ENCODE measurements at regions not wholly inside any gene's neighbourhood (a gene's known extent, or its start where the extent isn't known, plus 50 kb on each side); places are given as distances from the start of the nearest gene placed in this dataset.

DNA sequence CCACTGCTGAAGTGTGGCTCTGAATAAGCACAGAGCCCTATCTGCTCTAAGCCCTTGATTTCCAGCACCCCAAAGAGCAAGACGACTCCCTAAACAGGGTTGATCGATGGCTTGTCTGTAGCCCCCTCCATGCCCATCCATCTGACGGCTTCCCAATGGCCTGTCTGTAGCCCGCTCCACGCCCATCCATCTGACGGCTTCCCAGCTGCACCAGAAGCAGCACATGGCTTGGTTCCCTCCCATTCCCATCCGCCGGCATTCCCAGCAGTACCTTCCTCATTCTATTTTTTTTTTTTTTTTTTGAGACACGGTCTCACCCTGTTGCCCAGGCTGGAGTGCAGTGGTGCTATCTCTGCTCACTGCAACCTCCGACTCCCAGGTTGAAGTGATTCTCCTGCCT is 64.5 kb downstream of the RBFOX3 start:
- no peak for DNase-seq
- Histone ChIP-seq H3K4me1 (ENCODE audit: control insufficient read depth in 2 of 2, insufficient read depth in 2 of 2, low read length in 2 of 2) (no peaks in the 10 kb centered on the region), H3K27ac (ENCODE audit: low read depth, low read length) (no peak overlapping the region), H3K9me3 (ENCODE audit: control insufficient read depth in 2 of 3, low read length in 3 of 3) (no peaks in the 10 kb centered on the region), H3K4me3 (ENCODE audit: low read length) (no peak overlapping the region), H3K36me3 (ENCODE audit: control insufficient read depth in 2 of 3, insufficient read depth in 3 of 3, low read length in 3 of 3) (no peaks in the 10 kb centered on the region), H3K27me3 (ENCODE audit: control insufficient read depth in 2 of 2, insufficient read depth in 2 of 2, low read length in 2 of 2) (no peaks in the 10 kb centered on the region)
- intact Hi-C loops (cut with micrococcal nuclease) = no loop called here
- Mint-ChIP-seq H3K4me3 (no peak overlapping the region), H3K27ac (no peak overlapping the region), H3K4me1 (no peaks in the 10 kb centered on the region), H3K27me3 (peaks cover 0 to 21% (median 6%) of the 10 kb centered on the region in 5 donors), H3K9me3 (peaks cover 0 to 6% (median 0%) of the 10 kb centered on the region in 11 donors), H3K36me3 (no peaks in the 10 kb centered on the region)
- ChIA-PET CTCF (no interaction called here), POLR2A (no interaction called here)
- ATAC-seq = no peak

DNA sequence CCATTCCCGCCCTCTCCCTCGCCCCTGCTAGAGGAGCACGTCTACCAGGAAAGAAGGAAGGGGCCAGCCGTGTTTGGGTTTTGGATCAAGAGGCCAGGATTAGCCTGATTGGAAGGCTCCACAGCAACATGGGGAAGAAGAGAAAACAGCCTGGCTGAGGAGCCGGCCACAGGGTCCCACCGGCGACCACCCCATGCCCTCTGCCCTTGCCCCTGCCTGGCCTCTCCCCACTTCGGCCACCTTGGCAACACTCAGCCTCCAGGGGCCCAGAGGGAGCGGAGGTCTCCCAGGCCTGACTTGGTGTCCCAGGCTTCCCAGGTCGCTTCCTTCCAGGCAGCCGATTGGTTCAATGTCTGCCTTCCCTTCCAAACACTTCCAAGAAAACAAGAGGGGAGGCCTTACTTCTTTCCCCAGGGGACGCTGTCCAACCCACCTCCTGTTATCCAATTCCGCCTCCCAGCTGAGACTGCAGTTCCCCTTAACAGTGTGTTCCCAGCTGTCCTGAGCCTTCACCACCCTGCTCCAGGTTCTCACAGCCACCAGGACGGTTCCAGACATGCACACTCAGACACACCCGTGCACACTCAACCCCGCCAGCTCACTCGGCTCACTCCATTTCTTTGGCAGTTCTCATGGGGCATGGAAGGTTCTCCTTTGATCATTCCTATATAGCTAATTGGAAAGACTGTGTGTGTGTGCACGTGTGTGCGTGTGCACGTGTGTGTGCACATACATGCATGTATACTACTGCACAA is 65.4 kb downstream of the RBFOX3 start:
- DNase-seq = no peak
- H3K36me3 ChIP-seq (ENCODE audit: control insufficient read depth in 2 of 3, insufficient read depth in 3 of 3, low read length in 3 of 3) = no peaks in the 10 kb centered on the region
- H3K27me3 ChIP-seq (ENCODE audit: control insufficient read depth in 2 of 2, insufficient read depth in 2 of 2, low read length in 2 of 2) = no peaks in the 10 kb centered on the region
- peaks cover 0 to 21% (median 6%) of the 10 kb centered on the region in 5 donors for H3K27me3 Mint-ChIP-seq
- no peaks in the 10 kb centered on the region for H3K4me1 Mint-ChIP-seq
- ChIA-PET CTCF (no interaction called here), POLR2A (no interaction called here)
- H3K27ac ChIP-seq (ENCODE audit: low read depth, low read length) = no peak overlapping the region
- no peak overlapping the region for H3K4me3 Mint-ChIP-seq
- intact Hi-C loops (cut with micrococcal nuclease) = no loop called here
- no peak overlapping the region for H3K27ac Mint-ChIP-seq
- no peak overlapping the region for H3K4me3 ChIP-seq (ENCODE audit: low read length)
- H3K4me1 ChIP-seq (ENCODE audit: control insufficient read depth in 2 of 2, insufficient read depth in 2 of 2, low read length in 2 of 2) = no peaks in the 10 kb centered on the region
- no peaks in the 10 kb centered on the region for H3K9me3 ChIP-seq (ENCODE audit: control insufficient read depth in 2 of 3, low read length in 3 of 3)
- H3K36me3 Mint-ChIP-seq = no peaks in the 10 kb centered on the region
- ATAC-seq = no peak
- peaks cover 0 to 5% (median 0%) of the 10 kb centered on the region in 11 donors for H3K9me3 Mint-ChIP-seq

DNA sequence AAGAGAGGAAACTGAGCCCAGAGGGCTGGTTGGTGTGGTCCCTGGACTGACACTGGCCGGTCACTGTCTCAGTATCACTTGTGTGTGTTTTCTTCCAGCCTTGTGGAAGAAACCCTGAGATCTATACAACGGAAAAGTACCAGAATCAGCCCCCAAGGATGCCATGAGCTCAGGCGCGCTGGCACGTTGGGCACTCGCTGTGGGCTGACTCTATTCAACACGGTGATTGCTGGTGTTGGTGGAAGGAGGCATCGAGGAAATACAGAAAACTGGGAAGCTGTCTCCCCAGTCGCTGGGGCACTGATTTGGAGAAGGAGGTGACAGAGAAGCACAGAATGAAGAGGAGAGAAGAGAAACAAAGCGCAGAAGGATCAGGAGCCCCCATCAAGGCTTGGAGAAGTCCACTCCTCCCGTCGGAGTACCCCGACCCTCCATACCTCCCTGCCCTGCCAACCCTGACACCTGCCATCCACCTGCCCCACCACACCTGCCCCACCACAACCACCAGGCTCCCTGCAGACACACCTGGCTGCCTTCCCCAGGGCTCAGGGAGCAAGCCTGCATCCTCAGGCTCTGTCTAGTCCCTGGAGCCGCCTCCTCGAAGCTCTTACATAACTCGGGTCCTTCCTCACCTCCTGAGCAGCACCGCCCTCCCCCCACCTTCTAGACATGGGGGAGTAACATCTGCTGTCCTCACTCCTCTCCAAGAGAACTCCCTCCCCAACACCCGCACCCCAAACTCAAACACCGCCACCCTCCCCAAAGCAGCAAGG is 66.5 kb downstream of the RBFOX3 start:
- Mint-ChIP-seq H3K9me3 (peaks cover 0 to 4% (median 0%) of the 10 kb centered on the region in 11 donors), H3K27ac (no peak overlapping the region), H3K27me3 (peaks cover 0 to 21% (median 6%) of the 10 kb centered on the region in 5 donors), H3K4me3 (no peak overlapping the region), H3K36me3 (no peaks in the 10 kb centered on the region), H3K4me1 (no peaks in the 10 kb centered on the region)
- no peak for DNase-seq
- ChIA-PET CTCF (no interaction called here), POLR2A (no interaction called here)
- Histone ChIP-seq H3K36me3 (ENCODE audit: control insufficient read depth in 2 of 3, insufficient read depth in 3 of 3, low read length in 3 of 3) (no peaks in the 10 kb centered on the region), H3K27ac (ENCODE audit: low read depth, low read length) (no peak overlapping the region), H3K9me3 (ENCODE audit: control insufficient read depth in 2 of 3, low read length in 3 of 3) (no peaks in the 10 kb centered on the region), H3K4me3 (ENCODE audit: low read length) (no peak overlapping the region), H3K27me3 (ENCODE audit: control insufficient read depth in 2 of 2, insufficient read depth in 2 of 2, low read length in 2 of 2) (no peaks in the 10 kb centered on the region), H3K4me1 (ENCODE audit: control insufficient read depth in 2 of 2, insufficient read depth in 2 of 2, low read length in 2 of 2) (no peaks in the 10 kb centered on the region)
- no peak for ATAC-seq
- intact Hi-C loops (cut with micrococcal nuclease) = no loop called here

DNA sequence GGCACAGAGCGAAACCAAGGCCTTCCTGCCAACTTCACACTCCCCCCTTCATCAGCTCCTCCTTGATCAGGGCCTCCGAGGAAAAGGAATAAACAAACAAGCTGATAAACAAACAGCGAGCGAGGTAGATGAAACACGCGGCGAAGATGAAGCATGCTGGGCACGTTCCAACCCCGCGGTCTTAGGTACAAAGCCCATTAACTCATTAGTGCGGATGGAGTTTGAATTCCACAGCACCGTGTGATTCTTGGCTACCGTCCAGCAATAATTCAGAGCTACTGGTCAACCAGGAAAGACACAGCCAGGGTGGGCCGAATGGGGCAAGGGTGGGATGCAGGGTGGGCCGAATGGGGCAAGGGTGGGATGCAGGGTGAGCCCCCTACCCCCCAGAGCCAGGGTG is 67.3 kb downstream of the RBFOX3 start:
- H3K9me3 Mint-ChIP-seq = peaks cover 0 to 2% (median 0%) of the 10 kb centered on the region in 11 donors
- no peaks in the 10 kb centered on the region for H3K36me3 Mint-ChIP-seq
- no peak for DNase-seq
- H3K36me3 ChIP-seq (ENCODE audit: control insufficient read depth in 2 of 3, insufficient read depth in 3 of 3, low read length in 3 of 3) = no peaks in the 10 kb centered on the region
- intact Hi-C loops (cut with micrococcal nuclease) = no loop called here
- H3K4me1 Mint-ChIP-seq = no peaks in the 10 kb centered on the region
- H3K4me3 ChIP-seq (ENCODE audit: low read length) = no peak overlapping the region
- no peak overlapping the region for H3K27ac ChIP-seq (ENCODE audit: low read depth, low read length)
- CTCF ChIA-PET = no interaction called here
- ATAC-seq = no peak
- H3K27me3 Mint-ChIP-seq = peaks cover 0 to 21% (median 6%) of the 10 kb centered on the region in 5 donors
- POLR2A ChIA-PET = no interaction called here
- H3K27me3 ChIP-seq (ENCODE audit: control insufficient read depth in 2 of 2, insufficient read depth in 2 of 2, low read length in 2 of 2) = no peaks in the 10 kb centered on the region
- H3K4me3 Mint-ChIP-seq = no peak overlapping the region
- H3K27ac Mint-ChIP-seq = no peak overlapping the region
- no peaks in the 10 kb centered on the region for H3K9me3 ChIP-seq (ENCODE audit: control insufficient read depth in 2 of 3, low read length in 3 of 3)
- no peaks in the 10 kb centered on the region for H3K4me1 ChIP-seq (ENCODE audit: control insufficient read depth in 2 of 2, insufficient read depth in 2 of 2, low read length in 2 of 2)

DNA sequence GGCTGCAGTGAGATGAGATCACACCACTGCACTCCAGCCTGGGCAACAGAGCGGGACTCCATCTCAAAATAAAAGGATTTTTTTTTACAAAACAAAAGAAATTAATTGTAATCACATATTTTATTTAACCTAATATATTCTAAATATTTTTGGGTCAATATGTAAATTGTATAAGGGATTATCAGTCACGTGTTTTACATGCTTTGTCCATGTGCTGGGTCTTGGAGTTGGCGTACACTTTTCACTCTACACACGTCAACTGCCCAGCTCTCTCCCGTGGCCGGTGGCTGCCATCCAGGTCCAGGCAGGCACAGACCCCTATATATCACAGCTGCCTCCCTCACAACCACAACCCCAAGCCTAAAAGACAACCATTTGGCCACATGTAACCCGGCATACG is 68.1 kb downstream of the RBFOX3 start:
- Histone ChIP-seq H3K27me3 (ENCODE audit: control insufficient read depth in 2 of 2, insufficient read depth in 2 of 2, low read length in 2 of 2) (no peaks in the 10 kb centered on the region), H3K27ac (ENCODE audit: low read depth, low read length) (no peak overlapping the region), H3K4me1 (ENCODE audit: control insufficient read depth in 2 of 2, insufficient read depth in 2 of 2, low read length in 2 of 2) (no peaks in the 10 kb centered on the region), H3K9me3 (ENCODE audit: control insufficient read depth in 2 of 3, low read length in 3 of 3) (no peaks in the 10 kb centered on the region), H3K36me3 (ENCODE audit: control insufficient read depth in 2 of 3, insufficient read depth in 3 of 3, low read length in 3 of 3) (no peaks in the 10 kb centered on the region), H3K4me3 (ENCODE audit: low read length) (no peak overlapping the region)
- Mint-ChIP-seq H3K4me3 (no peak overlapping the region), H3K36me3 (no peaks in the 10 kb centered on the region), H3K27me3 (peaks cover 0 to 16% (median 6%) of the 10 kb centered on the region in 5 donors), H3K9me3 (peaks cover 0 to 2% (median 0%) of the 10 kb centered on the region in 11 donors), H3K27ac (no peak overlapping the region), H3K4me1 (no peaks in the 10 kb centered on the region)
- ChIA-PET CTCF (no interaction called here), POLR2A (no interaction called here)
- DNase-seq = no peak
- no peak for ATAC-seq
- intact Hi-C loops (cut with micrococcal nuclease) = no loop called here

DNA sequence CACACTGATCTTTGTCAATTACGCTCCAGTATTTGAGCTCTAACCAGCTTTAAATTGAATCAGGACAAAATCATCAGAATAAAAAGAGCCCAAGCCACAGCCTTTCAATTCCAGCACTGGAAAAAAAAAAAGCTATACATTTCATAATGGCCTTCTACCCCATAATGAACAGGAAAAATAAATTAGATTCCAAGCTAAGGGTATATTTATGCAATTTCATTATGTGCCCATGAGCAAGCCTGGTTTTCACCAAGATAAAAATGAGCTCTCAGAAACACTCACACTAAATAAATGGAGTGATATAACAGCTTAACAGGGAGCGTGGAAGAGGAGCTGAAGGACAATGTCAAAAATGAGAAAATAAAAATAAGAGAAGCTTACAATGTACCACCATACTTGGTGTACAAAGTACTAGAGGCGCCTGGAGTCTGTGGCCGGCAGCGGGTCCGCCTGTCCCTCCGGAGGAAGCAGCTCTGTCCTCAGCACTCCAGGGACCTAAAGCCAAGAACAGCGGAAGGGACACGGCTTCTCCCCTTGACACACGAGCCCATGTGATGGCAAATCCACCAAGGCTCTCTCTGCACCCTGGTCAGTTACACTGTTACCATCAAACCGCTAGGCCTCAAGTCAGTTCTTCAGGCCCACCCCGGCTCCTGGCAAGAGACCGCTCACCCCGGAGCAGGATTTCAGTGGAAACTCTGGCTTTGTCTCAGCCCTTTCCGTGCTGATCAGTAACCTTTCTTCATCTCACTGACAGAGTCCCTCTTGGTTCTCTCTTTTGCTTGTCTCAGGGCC is 69.6 kb downstream of the RBFOX3 start:
- H3K4me3 Mint-ChIP-seq = no peak overlapping the region
- Histone ChIP-seq H3K36me3 (ENCODE audit: control insufficient read depth in 2 of 3, insufficient read depth in 3 of 3, low read length in 3 of 3) (no peaks in the 10 kb centered on the region), H3K9me3 (ENCODE audit: control insufficient read depth in 2 of 3, low read length in 3 of 3) (no peaks in the 10 kb centered on the region), H3K4me3 (ENCODE audit: low read length) (no peak overlapping the region), H3K27ac (ENCODE audit: low read depth, low read length) (no peak overlapping the region), H3K4me1 (ENCODE audit: control insufficient read depth in 2 of 2, insufficient read depth in 2 of 2, low read length in 2 of 2) (no peaks in the 10 kb centered on the region), H3K27me3 (ENCODE audit: control insufficient read depth in 2 of 2, insufficient read depth in 2 of 2, low read length in 2 of 2) (no peaks in the 10 kb centered on the region)
- ChIA-PET POLR2A (no interaction called here), CTCF (interaction anchor here (0.5 kb wide), 1 partner anchor 654 kb away, joined by 3 read pairs; no protein-coding TSS in a partner anchor)
- H3K36me3 Mint-ChIP-seq = no peaks in the 10 kb centered on the region
- no peaks in the 10 kb centered on the region for H3K4me1 Mint-ChIP-seq
- no peak overlapping the region for H3K27ac Mint-ChIP-seq
- DNase-seq (no peak), ATAC-seq (no peak)
- peaks cover 0 to 16% (median 6%) of the 10 kb centered on the region in 5 donors for H3K27me3 Mint-ChIP-seq
- intact Hi-C loops (cut with micrococcal nuclease) = no loop called here
- peaks cover 0 to 2% (median 0%) of the 10 kb centered on the region in 11 donors for H3K9me3 Mint-ChIP-seq

All from naive thymus-derived CD4-positive, alpha-beta T cell (primary cell).